CD4-positive, alpha-beta T cell treated with Interleukin-17A for 4 hours (primary cell): ENCODE measurements at regions not wholly inside any gene's neighbourhood (a gene's known extent, or its start where the extent isn't known, plus 50 kb on each side); places are given as distances from the start of the nearest gene placed in this dataset.

ENCODE experiments used
- DNase-seq: peaks from one replicate; pipeline ENCODE4 v3.0.0-alpha.2; 2020; ENCODE audit warnings: mixed read lengths

DNA sequence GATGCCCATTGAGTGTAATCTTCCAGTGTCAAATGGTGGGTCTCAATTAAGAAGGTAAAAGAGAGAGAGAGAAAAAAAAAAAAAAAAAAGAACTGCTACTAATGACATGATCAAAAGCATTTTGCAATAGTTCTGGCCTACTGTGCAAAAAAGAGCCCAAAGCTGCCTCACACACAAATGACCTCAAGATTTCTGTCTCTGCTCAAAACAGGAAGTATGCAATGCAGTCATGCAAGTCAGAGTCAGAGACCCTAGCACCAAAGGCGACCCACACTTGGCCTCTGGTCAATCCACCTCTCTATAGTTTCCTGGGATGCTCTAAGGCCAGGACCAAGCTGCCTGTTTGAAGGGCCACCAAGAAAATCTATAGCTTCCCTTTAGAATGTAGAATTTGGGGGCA is 323.5 kb downstream of the VPS13C start:
- DNase-seq: no peak

DNA sequence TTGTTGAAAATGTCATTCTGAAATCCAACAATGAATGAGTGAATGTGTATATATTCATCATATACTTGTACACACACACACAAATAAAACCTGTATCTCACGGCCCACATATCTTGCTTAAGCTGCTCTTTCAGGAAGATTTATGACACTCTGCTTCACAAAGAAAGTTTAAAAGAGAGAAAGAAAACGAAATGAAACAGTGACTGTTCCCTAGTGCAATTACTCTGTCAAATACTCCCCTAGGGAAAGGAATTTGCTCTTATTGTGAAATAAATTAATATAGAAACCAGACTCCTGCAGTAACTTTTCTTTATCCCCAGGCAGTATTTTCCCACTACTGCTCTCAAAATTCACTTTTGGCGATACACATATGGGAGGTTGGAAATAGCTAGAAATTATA is 329.1 kb downstream of the VPS13C start:
- no peak for DNase-seq

DNA sequence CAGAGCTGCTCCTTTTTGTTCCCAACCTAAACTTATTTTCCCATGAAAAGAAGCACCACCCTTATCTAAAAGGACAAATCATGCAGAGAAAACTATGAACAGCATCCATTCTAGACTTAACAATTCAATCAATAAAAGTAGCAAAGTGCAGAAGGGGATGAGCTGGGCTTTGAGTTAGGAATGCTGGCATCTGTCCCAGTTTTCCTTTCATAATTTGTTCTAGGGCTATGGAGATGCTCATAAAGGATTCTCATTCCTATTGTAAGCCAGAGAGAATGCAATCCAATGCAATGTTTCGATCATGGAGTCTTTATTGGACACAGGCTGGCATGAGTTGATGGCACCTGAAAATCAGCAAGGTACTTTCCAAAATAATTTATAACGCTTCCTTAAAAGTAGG is 330.6 kb downstream of the VPS13C start:
- DNase-seq: no peak

DNA sequence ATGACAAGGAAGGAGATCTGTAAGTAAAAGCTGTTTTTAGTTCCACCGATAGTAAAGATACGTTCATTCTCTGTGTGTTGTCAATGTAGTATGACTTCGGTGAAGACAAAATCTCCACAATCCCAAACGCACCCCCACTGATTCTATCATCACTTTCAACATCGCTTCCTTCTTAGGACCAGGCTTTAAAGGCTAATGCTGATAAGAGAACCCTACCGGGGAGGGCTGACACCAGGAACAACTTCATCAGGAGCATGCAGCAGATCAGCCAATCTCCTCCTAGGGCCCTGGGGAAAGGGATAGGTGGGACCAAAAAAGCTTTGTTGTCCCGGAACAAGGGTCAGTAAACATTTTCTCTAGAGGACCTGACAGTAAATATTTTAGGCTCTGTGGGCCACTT is 334.1 kb downstream of the VPS13C start:
- no peak for DNase-seq

DNA sequence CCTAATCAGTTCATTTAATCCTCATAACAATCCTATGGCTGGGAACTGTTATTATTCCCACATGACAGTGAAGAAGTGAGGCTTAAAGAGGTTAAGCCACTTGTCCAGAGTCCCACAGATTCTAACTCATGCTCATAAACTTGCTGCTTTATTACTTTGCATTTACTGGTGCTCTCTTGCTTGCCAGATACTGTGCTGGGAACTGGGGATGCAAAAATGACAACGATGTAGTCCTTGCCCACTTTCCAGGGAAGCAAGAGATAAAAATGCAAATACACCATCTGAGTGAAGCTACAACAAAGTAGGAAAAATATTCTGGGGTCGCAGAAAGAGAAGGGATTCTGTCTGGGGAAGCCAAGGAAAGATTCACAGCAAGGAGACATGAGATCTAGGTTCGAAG is 335.0 kb downstream of the VPS13C start:
- no peak for DNase-seq

DNA sequence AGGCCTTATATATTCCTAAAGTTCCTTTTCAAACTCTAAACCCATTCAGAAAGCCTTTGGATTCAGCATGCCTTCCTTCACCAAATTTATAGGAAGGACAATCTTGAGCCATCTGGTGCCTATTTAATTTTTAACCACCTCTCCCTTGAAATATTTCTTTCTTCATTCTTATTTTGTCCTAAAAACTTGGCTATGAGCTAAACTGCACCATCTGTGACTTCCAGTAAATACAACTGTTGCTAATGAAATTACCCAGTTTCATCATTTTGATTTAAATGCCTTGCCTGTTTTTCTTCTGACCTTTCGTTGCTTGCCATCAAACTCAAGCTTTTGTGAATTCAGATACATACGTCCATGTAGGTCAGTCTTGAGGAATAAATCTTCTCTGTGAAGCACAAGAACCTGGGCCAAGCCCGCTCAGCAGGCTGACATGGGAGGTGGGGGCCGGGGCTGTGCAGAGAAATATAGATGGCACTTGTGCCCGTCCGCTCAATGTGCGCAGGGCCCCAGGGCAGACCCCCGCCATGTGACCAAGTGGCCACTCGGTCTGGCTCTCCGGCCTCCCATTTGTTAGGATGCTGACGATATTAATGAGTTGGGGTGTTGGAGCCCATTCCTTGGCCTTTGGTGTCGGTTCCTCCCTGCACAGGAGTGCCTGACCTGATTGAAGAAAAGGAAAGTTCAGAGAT is 335.9 kb downstream of the VPS13C start:
- DNase-seq: no peak

DNA sequence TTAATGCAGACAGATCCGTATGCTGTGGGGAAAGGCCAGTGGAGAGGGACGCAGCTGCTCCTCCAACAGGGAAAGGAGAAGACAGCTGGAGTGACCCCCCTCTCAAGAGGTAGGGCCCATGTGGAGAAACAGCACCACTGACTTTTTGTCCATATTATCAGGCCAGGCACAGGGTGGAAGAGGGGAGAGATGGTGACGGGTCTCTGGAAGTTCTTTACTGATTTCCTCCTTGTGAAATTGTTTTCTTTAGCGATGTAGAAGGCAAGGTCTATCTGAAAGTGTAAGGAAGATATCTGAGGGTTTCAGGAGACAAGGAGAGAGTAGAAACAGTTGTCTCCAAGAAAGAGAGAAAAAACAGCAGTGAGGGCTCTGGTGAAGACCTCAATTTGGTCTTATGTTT is 338.8 kb downstream of the VPS13C start:
- no peak for DNase-seq

DNA sequence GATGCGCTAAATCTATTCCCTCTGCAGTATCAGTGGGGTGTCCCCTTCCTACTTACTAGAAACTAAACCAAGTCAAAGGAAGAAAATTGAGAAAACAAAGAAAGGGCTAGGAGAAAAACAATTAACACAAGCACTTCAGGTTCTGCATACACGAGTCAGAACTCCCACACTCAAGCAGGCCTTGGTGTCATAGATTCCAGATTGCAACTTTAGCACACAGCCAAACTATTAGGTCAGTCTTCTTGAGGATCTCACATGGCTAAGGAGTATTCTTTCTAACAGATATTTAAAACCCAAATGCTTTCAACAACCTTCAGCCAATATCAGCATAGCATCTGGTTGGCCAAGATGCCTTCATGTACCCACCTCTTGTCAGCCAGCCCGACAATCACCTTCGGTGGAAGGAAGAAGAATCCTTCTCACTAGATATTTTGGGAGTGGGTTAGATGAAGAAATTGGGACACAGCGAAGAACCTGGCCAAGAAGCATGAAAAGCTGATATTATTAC is 340.0 kb downstream of the VPS13C start:
- DNase-seq: no peak

DNA sequence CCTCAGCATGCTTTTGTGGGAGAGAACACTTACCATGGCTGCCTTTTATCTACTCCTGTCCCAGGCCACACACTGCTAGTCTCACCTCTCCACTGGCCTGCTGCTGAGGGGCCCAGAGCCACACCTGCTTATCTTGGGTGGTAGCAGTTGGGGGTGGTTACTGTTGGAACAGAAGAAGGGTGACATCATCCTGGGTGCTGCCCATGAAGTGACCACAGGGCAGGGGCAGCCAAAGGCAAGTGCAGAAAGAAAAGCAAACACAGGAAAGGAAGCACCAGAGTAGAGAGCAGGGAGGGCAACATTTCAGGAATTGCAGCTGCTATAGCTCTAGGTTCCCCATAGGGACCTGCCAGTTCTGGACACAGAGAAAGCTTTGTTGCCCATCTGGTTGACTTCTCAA is 345.2 kb downstream of the VPS13C start:
- no peak for DNase-seq

DNA sequence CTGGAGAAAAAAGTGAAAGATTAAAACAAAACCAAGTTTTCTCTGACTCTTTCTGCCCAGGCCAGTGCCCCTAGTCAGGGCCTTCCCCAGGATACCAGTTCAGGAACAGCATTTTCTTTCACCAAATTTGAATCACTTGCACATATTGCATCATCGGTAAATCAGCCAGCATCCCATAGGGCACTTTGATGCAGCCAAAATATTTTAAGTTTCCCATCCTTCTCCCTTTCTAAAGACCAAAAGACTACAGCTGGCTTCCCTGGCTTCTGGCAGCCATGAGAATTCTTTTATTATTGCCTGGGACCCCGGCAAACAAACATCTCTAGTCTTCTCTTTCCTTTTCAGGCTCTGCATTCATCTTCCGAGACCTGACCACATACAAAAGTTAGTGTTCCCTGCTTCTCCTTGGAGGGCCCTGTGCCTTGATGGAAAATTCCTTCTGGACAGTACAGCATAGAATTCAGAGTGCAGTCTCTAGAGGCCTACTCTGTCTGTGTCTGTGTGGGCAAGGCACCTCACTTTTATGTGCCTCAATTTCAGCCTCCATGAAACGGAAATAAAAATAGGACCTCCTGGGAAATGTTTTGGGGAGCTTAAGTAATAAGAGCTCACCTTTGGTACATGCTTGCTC is 348.0 kb downstream of the VPS13C start:
- no peak for DNase-seq

DNA sequence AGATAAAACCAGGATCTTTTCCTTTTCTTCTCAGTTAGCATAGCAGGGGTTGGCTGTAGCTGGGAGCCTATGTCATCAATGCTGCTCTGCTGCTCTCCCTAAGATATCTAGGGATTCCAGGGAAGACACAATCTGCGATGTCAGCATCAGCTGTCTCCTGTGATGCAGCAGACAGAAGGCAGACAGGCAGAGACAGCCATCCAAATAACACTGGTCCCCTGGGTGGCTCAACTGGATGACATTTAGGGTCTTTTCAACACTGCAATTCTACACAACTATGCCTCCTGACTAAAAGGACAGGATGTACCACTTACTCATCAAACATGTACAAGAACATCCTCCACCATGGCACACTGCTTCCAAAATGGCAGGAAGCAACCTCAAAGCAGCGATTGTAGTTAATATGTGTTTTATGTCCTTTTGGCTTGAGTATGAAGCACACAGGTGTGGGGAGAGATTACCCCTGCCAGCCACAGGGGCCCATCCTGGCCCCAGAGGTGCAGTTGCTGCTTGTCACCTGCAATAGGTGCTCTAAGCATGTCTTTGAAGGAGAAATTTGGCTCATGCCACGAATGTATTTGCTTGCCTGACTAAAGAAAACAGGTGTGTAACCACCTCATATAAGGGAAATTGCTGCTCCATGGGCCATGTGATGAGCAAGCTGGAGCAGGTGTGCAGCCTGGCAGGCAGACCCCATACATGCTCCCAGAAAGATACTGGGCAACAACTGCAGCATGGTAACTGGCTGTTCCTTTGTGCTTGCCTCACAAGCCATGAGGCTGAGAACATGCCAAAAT is 357.8 kb downstream of the VPS13C start:
- no peak for DNase-seq

DNA sequence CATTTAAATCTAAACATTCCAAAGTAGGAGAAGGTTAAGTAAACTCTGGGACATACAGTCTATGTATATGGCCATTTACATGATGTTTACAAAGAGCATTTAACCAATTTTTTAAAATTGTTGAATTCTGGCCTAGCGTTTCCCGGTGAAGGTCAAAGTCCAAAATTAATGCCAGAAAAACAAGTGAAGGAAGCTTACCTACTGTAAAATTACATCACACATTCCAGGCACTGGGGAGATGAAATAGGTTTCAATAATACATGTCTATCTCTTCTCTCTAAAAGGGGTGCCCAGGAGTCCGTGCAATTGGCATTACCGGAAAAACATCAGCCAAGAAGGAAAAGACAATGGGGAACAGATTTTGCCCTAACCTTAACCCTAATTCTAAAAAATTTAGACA is 358.8 kb downstream of the VPS13C start:
- DNase-seq: no peak

DNA sequence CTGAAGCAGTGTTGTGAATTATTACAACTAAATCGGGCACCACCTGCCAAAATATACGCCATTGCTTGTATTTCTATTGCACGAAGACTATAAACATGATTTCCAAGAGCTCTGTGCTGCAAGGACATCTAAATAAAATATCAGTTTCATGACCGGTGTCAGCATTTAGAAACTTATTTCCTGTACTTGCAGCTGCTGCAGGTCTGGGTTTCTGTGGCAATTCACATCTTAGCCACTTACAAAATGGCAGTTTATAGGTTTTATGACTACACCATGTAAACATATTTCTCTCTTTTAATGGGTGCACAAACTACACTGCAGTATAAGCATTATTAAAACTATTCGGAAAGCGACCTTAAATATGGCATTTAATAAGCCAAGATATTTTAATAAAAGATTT is 359.4 kb downstream of the VPS13C start:
- no peak for DNase-seq

DNA sequence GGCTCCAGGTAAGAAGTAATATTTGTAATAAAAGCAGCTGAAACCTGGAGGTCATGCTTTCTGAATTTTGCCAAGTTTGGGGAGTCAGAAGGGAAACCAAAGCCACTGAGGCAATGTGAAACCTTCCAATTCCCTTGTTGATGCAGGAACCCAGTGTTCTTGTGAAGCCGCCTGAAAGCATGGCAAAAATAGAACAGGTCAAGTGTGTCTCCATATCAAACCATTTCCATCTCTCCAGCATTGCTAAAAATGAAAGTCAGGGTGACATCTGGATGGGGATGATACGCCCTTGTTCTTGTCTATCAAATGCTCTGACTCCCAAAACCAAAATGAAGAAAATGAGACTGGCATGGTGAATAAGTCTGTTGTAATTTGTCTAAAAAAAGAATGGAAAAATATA is 362.5 kb downstream of the VPS13C start:
- DNase-seq: no peak

DNA sequence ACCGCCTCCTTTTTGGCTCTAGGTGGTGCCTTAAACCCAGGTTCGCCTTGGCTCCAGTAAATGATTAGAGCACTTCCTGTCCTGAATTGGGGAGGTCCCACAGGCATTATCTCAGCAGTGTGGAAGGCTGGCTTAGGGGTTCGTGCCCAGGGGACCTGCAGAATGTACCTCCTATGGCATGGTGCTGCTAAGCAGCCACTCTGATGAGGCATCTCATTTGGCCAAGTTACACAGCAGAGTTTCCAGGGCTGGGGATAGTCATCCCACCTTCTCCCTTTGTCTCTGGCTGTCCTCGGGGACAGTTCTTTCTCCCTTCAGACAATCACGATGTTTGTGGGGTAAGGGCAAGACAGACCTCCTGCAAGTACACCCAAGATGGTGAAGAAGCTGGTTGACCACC is 371.2 kb downstream of the VPS13C start:
- no peak for DNase-seq

DNA sequence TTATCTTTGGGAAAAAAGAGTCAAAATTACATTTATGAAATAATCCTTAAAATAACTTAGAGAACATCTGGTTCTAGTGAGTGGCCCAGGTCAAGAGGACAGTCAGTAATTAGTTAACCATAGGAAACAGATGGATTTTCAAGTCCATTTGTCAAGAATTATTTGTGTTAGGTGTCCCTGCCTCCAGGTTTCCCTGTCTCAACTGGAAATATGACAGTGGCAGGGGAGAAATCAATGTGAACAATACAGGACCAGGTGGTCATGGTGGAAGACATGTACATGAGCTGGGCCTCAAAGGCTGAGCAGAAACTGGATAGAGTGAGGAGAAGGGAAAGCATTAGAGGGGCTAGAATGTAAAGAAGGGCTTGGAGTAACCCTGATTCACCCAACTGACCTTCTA is 372.6 kb downstream of the VPS13C start:
- DNase-seq: no peak

DNA sequence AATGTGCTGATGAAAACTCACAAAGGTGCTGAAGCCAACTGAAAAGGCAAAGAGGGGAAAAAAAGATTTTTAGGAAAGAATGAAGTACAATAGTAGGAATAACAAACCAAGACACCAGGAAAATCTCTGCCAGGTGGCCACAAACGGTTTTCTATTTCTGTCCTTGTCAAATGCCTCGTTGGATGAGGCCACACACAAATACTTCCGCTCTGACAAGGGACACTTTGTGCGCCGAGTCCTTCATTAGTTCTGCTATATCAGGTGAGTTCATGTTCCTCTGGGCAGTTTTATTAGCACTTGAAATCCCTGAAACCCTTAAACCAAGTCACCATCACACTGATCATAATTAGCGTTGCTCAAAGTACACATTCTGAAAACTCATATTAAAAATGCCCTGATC is 373.1 kb downstream of the VPS13C start:
- DNase-seq: no peak

DNA sequence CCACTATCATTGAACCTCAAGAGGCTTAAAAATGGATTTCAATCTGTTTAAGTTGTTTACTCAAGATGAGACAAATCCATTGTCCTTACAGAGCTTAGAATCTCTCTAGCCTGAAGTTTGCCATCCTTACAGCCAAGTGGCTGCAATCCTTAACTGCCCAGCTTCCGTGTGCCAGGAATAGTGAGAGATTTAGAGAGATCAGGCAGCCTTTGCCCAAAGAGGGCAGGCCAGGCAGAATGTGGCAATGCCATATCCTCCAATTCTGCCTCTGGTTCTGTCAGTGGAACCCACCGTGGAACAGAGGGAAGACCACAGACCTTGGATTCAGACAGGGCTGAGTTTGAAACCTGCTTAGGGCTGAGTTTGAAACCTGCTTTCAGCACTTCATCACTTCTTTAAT is 374.3 kb downstream of the VPS13C start:
- DNase-seq: no peak

DNA sequence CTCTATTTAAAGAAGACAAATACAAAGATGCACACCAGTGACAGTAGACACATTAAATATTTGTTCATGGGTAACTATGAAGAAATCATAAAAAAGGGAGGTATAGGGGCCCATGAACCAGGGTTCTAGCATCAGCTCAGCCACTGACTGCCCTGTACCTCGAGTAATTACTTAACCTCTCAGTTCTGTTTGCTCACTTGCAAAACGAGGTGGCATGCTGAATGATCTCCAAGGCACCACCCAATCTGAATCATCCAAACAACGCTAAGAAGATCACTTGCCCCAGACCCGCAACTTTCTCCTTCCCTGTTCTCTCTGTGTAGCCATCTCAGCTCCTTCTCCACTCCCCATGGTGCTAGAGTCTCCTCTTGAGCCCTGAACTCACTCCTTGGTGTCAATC is 374.7 kb downstream of the VPS13C start:
- DNase-seq: no peak

DNA sequence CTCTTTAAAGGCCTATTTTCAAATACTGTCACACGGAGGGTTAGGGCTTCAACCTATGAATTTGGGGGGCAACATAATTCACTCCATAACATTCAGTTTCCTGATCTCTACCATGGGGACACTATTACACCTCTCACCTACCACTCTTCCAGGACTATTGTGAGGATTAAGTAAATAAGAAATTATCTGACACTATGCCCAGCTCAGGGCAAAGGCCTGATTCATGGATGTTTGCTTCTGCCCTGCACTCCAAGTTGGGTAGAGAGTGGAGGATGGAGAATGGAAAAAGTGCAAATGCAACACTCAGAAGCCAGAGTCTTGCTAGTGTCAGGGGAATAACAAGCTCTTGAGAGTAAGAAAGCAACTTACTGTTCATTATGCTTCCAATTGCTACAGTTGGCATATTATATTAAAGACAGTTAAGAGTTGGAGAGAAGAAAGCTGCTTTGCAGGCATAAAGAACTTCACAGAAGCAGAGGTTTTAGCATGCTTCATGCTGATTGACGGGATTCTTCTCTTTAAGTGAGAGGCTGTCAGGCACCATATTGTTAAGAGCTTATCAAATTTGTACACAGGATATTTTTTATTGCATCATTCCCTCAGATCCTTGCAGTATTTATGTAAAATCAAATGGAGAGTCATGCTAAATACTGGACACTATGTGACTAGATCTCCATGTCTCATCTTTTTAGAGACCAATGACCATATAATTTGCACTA is 375.3 kb downstream of the VPS13C start:
- no peak for DNase-seq

DNA sequence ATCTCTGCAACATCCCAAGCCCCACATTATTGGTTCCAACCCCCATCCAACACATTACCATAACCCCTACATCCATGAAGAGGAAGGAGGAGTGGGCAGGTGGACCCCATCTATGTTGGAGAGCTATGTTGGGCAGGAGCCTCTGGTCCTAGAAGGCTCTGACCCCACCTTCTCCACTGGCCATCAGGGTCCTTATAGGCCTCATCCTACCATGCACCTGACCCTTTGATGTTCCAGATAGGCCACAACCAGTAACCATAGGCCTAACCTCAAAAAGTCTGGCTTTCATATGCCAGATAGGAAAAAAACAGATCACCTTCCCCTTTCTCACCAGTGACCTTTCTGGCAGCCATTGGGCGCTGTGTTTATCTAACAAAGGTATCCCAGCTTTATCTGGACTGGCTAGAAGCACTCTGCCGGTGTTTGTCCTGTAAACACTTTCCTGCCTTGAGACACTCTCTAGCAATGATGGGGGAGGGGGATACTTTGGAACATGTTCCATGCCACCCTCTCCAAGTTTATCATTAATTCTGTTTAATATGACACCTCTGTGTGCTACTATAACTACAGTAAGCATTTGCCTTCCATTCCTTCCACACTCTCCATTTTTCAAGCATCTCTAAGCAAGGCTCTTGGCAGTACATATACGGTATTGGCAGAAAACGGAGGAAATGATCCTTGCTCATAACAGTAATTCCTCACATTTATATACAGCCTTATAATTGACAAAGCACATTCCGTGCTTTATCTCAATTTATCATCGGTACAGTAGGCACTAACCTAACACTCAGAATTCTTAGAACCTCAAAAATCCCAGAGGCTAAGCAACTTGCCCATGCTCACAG is 377.1 kb downstream of the VPS13C start:
- no peak for DNase-seq

DNA sequence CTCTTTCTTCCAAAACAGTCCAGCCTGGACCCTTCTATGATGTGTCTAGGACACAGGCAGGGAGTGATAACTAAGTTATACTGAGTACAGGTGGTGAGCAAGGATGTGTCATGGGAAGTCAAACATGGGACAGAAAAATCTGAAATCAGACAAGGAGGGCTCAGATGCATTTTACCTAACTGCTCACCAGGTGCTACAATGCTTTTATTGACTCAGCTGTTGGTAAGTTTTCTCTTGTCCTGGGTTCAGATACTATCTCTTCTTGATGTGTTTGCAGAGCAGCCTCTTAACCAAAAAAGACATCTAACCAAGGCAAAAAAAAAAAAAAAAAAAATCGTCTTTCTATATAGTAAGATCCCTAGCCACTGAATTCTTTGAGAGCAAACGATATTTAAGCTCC is 378.6 kb downstream of the VPS13C start:
- no peak for DNase-seq

DNA sequence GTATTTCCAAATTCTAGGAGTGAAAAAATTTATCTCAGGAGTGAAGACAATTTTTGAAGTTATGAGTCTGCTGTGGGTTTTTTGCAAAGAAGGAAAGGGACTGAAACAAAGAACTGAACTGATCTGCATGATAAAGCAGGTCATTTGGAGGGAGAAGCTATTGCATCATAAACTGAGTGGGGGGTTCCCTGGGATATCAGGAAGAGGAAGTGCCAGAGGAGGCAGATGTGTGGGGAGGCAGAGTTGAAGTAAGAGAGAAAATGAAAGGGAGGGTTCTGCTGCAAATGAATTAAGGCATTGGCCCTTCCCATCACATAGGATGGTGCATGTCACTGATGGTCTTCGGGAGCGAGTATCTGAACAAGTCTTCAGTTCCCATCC is 379.2 kb downstream of the VPS13C start:
- no peak for DNase-seq
